K562 (cell line): ENCODE measurements at regions not wholly inside any gene's neighbourhood (a gene's known extent, or its start where the extent isn't known, plus 50 kb on each side); places are given as distances from the start of the nearest gene placed in this dataset.

Experiments
- ATAC-seq: fragments of 200-7000 bp; cut with Tn5 transposase; 3 replicates; pipeline ENCODE4 v1.9.1; 2020; ENCODE audit warnings: moderate library complexity
- BruUV-seq: library from RNA; stranded (reverse); fragments of 400-500 nt; replicated peaks from 2 replicates; lab custom pipeline; 2021; lab: Mats Ljungman, UMichigan
- CTCF ChIA-PET: fragments of 300-600 bp; formaldehyde crosslinking; extraction: SDS; loops from one replicate; lab custom pipeline; 2021; ENCODE audit warnings: low intra/inter-chr PET ratio; lab: Yijun Ruan, JAX
- POLR2A ChIA-PET: fragments of 300-600, 350-650 bp; sonication (Branson Sonifier 250); formaldehyde crosslinking; extraction: SDS; loops from one replicate; lab custom pipeline; 2021; ENCODE audit warnings: antibody characterized with exemption, inconsistent platforms; lab: Yijun Ruan, JAX
- DNase-seq, 4 experiments: peaks; one replicate each; pipeline versions ENCODE4 v3.0.0 to v3.0.0-alpha.2; 2011 to 2018; ENCODE audit warnings: low spot score in 3 of 4, mixed read lengths in 3 of 4; ENCODE audit errors: extremely low read depth in 1 of 4
- FAIRE-seq: peaks from 2 replicates; lab custom pipeline; 2011; peaks lifted over from hg19 to GRCh38; lab: Jason Lieb, UNC
- H2AFZ ChIP-seq: 2 replicates; pipeline ENCODE4 v1.6.0; 2011; ENCODE audit warnings: low read depth, low read length, control low read depth, inconsistent platforms
- H3K27ac ChIP-seq: fragments of 200-600 bp; 3 replicates; pipeline ENCODE4 v1.8.0; 2011; ENCODE audit warnings: low read depth, mild to moderate bottlenecking, control low read depth, inconsistent platforms, low read length, moderate library complexity, mixed read lengths; ENCODE audit errors: extremely low read depth
- H3K27me3 ChIP-seq, 2 experiments: fragments of 300-600 bp in 1 of 2; 2 replicates in 1 of 2; 3 replicates in 1 of 2; pipeline versions ENCODE4 v1.6.0 to v1.8.0; 2011; ENCODE audit warnings: inconsistent platforms in 2 of 2, low read length in 2 of 2, mild to moderate bottlenecking in 1 of 2, mixed read lengths in 1 of 2, moderate library complexity in 1 of 2; ENCODE audit not compliant: control insufficient read depth in 2 of 2, insufficient read depth in 2 of 2
- H3K36me3 ChIP-seq: fragments of 300-600 bp; 3 replicates; pipeline ENCODE4 v1.8.0; 2011; ENCODE audit warnings: mild to moderate bottlenecking, low read length, inconsistent platforms; ENCODE audit not compliant: control insufficient read depth, insufficient read depth
- H3K4me1 ChIP-seq, 2 experiments: fragments of 200-600 bp in 1 of 2; replicated peaks in 1 of 2; 2 replicates in 1 of 2; 3 replicates in 1 of 2; pipeline versions ENCODE4 v1.5.1 to v1.8.0; 2011; ENCODE audit warnings: inconsistent platforms in 2 of 2, low read length in 2 of 2, mild to moderate bottlenecking in 1 of 2, mixed read lengths in 1 of 2, moderate library complexity in 1 of 2; ENCODE audit not compliant: control insufficient read depth in 2 of 2, insufficient read depth in 2 of 2
- H3K4me2 ChIP-seq: 2 replicates; pipeline ENCODE4 v1.6.1; 2011; ENCODE audit warnings: low read length, control low read depth, inconsistent platforms, mixed read lengths; ENCODE audit not compliant: insufficient read depth
- H3K4me3 ChIP-seq: fragments of 200-600 bp; sonication (generic), shearing (Covaris generic); 2 replicates; pipeline ENCODE4 v1.5.1; 2016; ENCODE audit warnings: control low read depth, inconsistent platforms
- H3K79me2 ChIP-seq: fragments of 200-600 bp; 3 replicates; pipeline ENCODE4 v1.8.0; 2011; ENCODE audit warnings: low read length, inconsistent platforms; ENCODE audit not compliant: control insufficient read depth, insufficient read depth
- H3K9ac ChIP-seq, 2 experiments: 2 replicates each; pipeline versions ENCODE4 v1.6.0 to v1.6.1; 2011; ENCODE audit warnings: low read depth in 2 of 2, low read length in 2 of 2, control low read depth in 1 of 2, inconsistent platforms in 1 of 2, mild to moderate bottlenecking in 1 of 2, mixed read lengths in 1 of 2; ENCODE audit not compliant: insufficient read depth in 1 of 2
- H3K9me1 ChIP-seq: one replicate; pipeline ENCODE4 v1.6.0; 2011; ENCODE audit warnings: inconsistent platforms, mild to moderate bottlenecking, low read length, moderate library complexity; ENCODE audit not compliant: control insufficient read depth, insufficient read depth
- H3K9me3 ChIP-seq: replicated peaks from 2 replicates; pipeline ENCODE4 v1.5.1; 2011; ENCODE audit warnings: low read depth, low read length, inconsistent platforms; ENCODE audit not compliant: control insufficient read depth, insufficient read depth
- H4K20me1 ChIP-seq: replicated peaks from 2 replicates; pipeline ENCODE4 v1.6.1; 2011; ENCODE audit warnings: low read length, inconsistent platforms, mixed read lengths; ENCODE audit not compliant: control insufficient read depth, insufficient read depth
- ARID1B ChIP-seq: fragments of 450-650 bp; IDR thresholded peaks from 2 replicates; pipeline ENCODE4 v1.6.1; 2016; ENCODE audit warnings: antibody characterized with exemption, mild to moderate bottlenecking, inconsistent platforms
- BRD9 ChIP-seq: fragments of 450-650 bp; IDR thresholded peaks from 2 replicates; pipeline ENCODE4 v1.6.1; 2018; ENCODE audit warnings: low read depth; ENCODE audit not compliant: partially characterized antibody
- CBFA2T3 ChIP-seq: fragments of 450-650 bp; IDR thresholded peaks from 2 replicates; pipeline ENCODE4 v1.6.1; 2017
- HDAC8 ChIP-seq: fragments of 450-650 bp; IDR thresholded peaks from 2 replicates; pipeline ENCODE4 v1.6.1; 2016; ENCODE audit warnings: mild to moderate bottlenecking, missing genetic modification characterization, moderate library complexity, missing compliant biosample characterization
- ILK ChIP-seq: fragments of 450-650 bp; IDR thresholded peaks from 2 replicates; pipeline ENCODE4 v1.6.1; 2016; ENCODE audit warnings: missing genetic modification characterization, low read depth, mild to moderate bottlenecking, missing compliant biosample characterization, moderate library complexity, borderline replicate concordance
- WGBS: fragments of 100-300 bp; shearing (Covaris generic); methylation state at CpG from one replicate; pipeline ENCODE4 v1.1.6; 2016; ENCODE audit warnings: low coverage, mixed read lengths; ENCODE audit not compliant: insufficient coverage; ENCODE audit errors: missing lambda C conversion rate; 5-methylcytosine and 5-hydroxymethylcytosine counted together
- in situ Hi-C: fragments of 300-500 bp; cut with MboI; formaldehyde crosslinking; loops from 4 replicates; pipeline ENCODE4 v1.15.0; 2018; ENCODE audit warnings: inconsistent platforms, mixed read lengths
- intact Hi-C: fragments of 100-400 bp; cut with micrococcal nuclease; formaldehyde crosslinking; loops from 2 replicates; pipeline ENCODE4 v1.14.2; 2022
- TF ChIP-seq, protein P1 (sequence below), 2 experiments: IDR thresholded peaks; 2 replicates each; pipeline ENCODE4 v1.6.1; 2011; ENCODE audit warnings: borderline replicate concordance in 1 of 2, control low read depth in 1 of 2, low read depth in 1 of 2, low read length in 1 of 2, mild to moderate bottlenecking in 1 of 2, mixed read lengths in 1 of 2, moderate library complexity in 1 of 2; ENCODE audit not compliant: insufficient read depth in 1 of 2, insufficient read length in 1 of 2, poor library complexity in 1 of 2, severe bottlenecking in 1 of 2; ENCODE audit errors: extremely low read depth in 1 of 2
- TF ChIP-seq, protein P2 (sequence below): fragments of 250-450 bp; sonication (Bioruptor Pico); IDR thresholded peaks from 2 replicates; pipeline ENCODE4 v1.6.1; 2021; ENCODE audit warnings: mild to moderate bottlenecking
- TF ChIP-seq, protein P3 (sequence below): IDR thresholded peaks from 3 replicates; pipeline ENCODE4 v1.6.1; 2011; ENCODE audit warnings: borderline replicate concordance, mild to moderate bottlenecking, moderate library complexity; ENCODE audit not compliant: insufficient read length; ENCODE audit errors: extremely low read depth
- TF ChIP-seq, protein P4 (sequence below): sonication (generic); formaldehyde crosslinking; IDR thresholded peaks from 2 replicates; pipeline ENCODE4 v1.8.1; 2023; ENCODE audit warnings: mild to moderate bottlenecking, missing genetic modification reagents

DNA sequence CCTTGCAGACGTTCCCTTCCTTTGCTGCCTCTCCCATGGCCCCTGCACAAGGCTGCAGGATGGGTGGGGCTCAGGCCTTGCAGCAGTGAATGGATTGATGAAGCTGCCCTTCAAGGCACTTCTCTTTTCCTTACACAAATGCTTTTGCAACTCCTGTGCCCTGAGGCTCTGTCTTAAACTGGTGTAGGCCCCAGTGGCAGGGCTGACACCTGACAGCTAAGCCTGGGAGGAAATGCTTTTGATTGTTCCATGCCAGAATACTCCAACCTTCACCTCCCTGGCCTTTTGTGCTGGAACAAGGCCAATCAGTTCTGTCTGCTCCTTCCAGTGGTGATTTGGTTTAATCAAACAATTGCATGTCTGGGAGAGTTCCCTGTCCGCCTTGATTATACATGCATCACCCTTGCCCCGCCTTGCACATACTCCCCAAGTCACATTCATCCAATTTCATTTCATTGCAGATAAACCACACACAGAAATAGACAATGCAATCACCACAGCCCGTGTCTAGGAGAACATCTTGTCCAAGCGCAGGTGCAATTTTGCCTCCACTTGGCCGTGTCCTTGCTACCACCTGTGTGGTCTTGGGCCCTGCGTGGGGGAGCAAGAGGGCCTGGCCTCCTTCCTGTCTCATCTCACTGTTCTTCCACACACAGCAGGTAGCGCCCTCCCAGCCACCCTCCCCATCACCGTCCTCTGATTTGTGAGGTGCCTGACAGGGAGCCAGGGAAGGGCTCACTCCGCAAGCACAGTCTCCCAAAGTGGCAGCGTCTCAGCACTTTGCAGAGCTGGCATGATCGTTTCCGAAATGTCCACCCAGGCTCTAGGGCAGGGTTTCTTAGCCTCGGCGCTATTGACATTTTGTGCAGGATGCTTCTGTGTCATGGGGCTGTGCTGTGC is 120.4 kb downstream of the CDH26 start (continued):
- TF ChIP-seq, protein P1, sequence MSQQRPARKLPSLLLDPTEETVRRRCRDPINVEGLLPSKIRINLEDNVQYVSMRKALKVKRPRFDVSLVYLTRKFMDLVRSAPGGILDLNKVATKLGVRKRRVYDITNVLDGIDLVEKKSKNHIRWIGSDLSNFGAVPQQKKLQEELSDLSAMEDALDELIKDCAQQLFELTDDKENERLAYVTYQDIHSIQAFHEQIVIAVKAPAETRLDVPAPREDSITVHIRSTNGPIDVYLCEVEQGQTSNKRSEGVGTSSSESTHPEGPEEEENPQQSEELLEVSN (IDR thresholded peaks at IDR 0.05; ENCODE audit: borderline replicate concordance in 1 of 2, extremely low read depth in 1 of 2, insufficient read depth in 1 of 2, insufficient read length in 1 of 2, low read depth in 1 of 2, low read length in 1 of 2, poor library complexity in 1 of 2, severe bottlenecking in 1 of 2) = no peak
- TF ChIP-seq, protein P2, sequence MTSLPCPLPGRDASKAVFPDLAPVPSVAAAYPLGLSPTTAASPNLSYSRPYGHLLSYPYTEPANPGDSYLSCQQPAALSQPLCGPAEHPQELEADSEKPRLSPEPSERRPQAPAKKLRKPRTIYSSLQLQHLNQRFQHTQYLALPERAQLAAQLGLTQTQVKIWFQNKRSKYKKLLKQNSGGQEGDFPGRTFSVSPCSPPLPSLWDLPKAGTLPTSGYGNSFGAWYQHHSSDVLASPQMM (CRISPR knock-in tag) = no peak
- TF ChIP-seq HDAC8 (tag) = no peak

DNA sequence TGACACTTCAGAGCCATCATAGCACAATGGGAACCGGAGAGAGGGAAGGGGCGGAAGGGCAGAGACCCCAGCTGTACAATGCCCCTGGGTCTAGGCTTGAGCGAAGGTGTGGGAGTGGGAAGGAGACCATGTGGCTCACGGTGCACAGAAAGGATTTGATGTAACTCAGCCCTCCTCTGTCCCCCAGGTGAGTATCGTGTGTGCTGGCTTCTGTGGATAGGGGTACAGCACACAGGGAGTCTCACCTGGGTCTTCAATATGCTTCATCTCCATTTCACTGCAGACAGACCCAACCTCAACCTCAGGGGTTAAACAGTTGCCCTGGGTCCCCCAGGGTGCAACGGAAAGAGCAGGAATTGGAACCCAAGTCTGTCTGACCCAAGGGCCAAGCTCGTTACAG is 122.2 kb downstream of the CDH26 start:
- Histone ChIP-seq H3K9me3 (no peaks in the 10 kb centered on the region), H4K20me1 (no peaks in the 10 kb centered on the region), H3K79me2 (no peaks in the 10 kb centered on the region), H3K27me3 (peaks cover 0 to 6% of the 10 kb centered on the region in 2 experiments; a peak in 2 of 5 replicates), H3K9me1 (no peaks in the 10 kb centered on the region), H3K4me3 (no peak overlapping the region), H3K4me2 (no peak overlapping the region), H3K4me1 (no peaks in the 10 kb centered on the region), H3K9ac (no peak overlapping the region), H3K27ac (no peak overlapping the region), H3K36me3 (no peaks in the 10 kb centered on the region), H2AFZ (no peak overlapping the region)
- POLR2A ChIA-PET = no interaction called here
- FAIRE-seq = no peak
- intact Hi-C loops = no loop called here
- 0% methylated on average over 7 of the region's 7 CpGs for WGBS
- no peak for ATAC-seq
- no peak for TF ChIP-seq CBFA2T3
- TF ChIP-seq ILK (tag) = no peak
- TF ChIP-seq, protein P3, sequence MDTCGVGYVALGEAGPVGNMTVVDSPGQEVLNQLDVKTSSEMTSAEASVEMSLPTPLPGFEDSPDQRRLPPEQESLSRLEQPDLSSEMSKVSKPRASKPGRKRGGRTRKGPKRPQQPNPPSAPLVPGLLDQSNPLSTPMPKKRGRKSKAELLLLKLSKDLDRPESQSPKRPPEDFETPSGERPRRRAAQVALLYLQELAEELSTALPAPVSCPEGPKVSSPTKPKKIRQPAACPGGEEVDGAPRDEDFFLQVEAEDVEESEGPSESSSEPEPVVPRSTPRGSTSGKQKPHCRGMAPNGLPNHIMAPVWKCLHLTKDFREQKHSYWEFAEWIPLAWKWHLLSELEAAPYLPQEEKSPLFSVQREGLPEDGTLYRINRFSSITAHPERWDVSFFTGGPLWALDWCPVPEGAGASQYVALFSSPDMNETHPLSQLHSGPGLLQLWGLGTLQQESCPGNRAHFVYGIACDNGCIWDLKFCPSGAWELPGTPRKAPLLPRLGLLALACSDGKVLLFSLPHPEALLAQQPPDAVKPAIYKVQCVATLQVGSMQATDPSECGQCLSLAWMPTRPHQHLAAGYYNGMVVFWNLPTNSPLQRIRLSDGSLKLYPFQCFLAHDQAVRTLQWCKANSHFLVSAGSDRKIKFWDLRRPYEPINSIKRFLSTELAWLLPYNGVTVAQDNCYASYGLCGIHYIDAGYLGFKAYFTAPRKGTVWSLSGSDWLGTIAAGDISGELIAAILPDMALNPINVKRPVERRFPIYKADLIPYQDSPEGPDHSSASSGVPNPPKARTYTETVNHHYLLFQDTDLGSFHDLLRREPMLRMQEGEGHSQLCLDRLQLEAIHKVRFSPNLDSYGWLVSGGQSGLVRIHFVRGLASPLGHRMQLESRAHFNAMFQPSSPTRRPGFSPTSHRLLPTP = no peak
- TF ChIP-seq ARID1B = no peak
- no peak for TF ChIP-seq BRD9
- TF ChIP-seq, protein P4, sequence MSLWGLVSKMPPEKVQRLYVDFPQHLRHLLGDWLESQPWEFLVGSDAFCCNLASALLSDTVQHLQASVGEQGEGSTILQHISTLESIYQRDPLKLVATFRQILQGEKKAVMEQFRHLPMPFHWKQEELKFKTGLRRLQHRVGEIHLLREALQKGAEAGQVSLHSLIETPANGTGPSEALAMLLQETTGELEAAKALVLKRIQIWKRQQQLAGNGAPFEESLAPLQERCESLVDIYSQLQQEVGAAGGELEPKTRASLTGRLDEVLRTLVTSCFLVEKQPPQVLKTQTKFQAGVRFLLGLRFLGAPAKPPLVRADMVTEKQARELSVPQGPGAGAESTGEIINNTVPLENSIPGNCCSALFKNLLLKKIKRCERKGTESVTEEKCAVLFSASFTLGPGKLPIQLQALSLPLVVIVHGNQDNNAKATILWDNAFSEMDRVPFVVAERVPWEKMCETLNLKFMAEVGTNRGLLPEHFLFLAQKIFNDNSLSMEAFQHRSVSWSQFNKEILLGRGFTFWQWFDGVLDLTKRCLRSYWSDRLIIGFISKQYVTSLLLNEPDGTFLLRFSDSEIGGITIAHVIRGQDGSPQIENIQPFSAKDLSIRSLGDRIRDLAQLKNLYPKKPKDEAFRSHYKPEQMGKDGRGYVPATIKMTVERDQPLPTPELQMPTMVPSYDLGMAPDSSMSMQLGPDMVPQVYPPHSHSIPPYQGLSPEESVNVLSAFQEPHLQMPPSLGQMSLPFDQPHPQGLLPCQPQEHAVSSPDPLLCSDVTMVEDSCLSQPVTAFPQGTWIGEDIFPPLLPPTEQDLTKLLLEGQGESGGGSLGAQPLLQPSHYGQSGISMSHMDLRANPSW (CRISPR knock-in tag) = no peak
- BruUV-seq = no TSS peak
- no peak for DNase-seq
- CTCF ChIA-PET = no interaction called here
- in situ Hi-C loops = no loop called here
